ENCODE measurements at regions not wholly inside any gene's neighbourhood (a gene's known extent, or its start where the extent isn't known, plus 50 kb on each side); places are given as distances from the start of the nearest gene placed in this dataset.

- no peak for TF ChIP-seq POLR2A (IDR thresholded peaks at IDR 0.05)
- TF ChIP-seq POLR2AphosphoS5 (IDR thresholded peaks at IDR 0.05; ENCODE audit: insufficient read depth in 1 of 2, low read depth in 1 of 2), result no peak
- TF ChIP-seq, protein P1, sequence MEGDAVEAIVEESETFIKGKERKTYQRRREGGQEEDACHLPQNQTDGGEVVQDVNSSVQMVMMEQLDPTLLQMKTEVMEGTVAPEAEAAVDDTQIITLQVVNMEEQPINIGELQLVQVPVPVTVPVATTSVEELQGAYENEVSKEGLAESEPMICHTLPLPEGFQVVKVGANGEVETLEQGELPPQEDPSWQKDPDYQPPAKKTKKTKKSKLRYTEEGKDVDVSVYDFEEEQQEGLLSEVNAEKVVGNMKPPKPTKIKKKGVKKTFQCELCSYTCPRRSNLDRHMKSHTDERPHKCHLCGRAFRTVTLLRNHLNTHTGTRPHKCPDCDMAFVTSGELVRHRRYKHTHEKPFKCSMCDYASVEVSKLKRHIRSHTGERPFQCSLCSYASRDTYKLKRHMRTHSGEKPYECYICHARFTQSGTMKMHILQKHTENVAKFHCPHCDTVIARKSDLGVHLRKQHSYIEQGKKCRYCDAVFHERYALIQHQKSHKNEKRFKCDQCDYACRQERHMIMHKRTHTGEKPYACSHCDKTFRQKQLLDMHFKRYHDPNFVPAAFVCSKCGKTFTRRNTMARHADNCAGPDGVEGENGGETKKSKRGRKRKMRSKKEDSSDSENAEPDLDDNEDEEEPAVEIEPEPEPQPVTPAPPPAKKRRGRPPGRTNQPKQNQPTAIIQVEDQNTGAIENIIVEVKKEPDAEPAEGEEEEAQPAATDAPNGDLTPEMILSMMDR (IDR thresholded peaks at IDR 0.05), result peak in 1 of 3 experiments; percentile 18
- no peaks in the 10 kb centered on the region for H3K9me3 ChIP-seq
- no peaks in the 10 kb centered on the region for H3K27me3 ChIP-seq
- peaks cover 22% of the 10 kb centered on the region for H3K4me1 ChIP-seq
- no peak for DNase-seq (ENCODE audit: extremely low spot score in 2 of 2)
- H3K4me3 ChIP-seq, result no peak overlapping the region
- intact Hi-C loops (cut with DNase I), result loop anchor here (5.0 kb wide), 1 partner anchor 272 kb away; no protein-coding TSS in a partner anchor
- no peaks in the 10 kb centered on the region for H3K36me3 ChIP-seq
- no peak overlapping the region for H3K27ac ChIP-seq
These were observed 105.7 kb upstream of the KCTD1 start for GRCh38 chr18:26653943-26654615.

GRCh38 chr18:26652501-26652900 lies 104.1 kb upstream of the KCTD1 start:
- Histone ChIP-seq H3K27ac (no peak overlapping the region), H3K4me3 (no peak overlapping the region), H3K9me3 (no peaks in the 10 kb centered on the region), H3K4me1 (peaks cover 13% of the 10 kb centered on the region), H3K36me3 (no peaks in the 10 kb centered on the region), H3K27me3 (no peaks in the 10 kb centered on the region)
- TF ChIP-seq POLR2AphosphoS5 (IDR thresholded peaks at IDR 0.05; ENCODE audit: insufficient read depth in 1 of 2, low read depth in 1 of 2) (no peak), POLR2A (IDR thresholded peaks at IDR 0.05) (no peak)
- TF ChIP-seq, protein P1 (IDR thresholded peaks at IDR 0.05), result no peak
- DNase-seq (ENCODE audit: extremely low spot score in 2 of 2), result no peak
- intact Hi-C loops (cut with DNase I), result loop anchor here (5.0 kb wide), 1 partner anchor 270 kb away; no protein-coding TSS in a partner anchor

- no peaks in the 10 kb centered on the region for H3K9me3 ChIP-seq
- peaks cover 8% of the 10 kb centered on the region for H3K4me1 ChIP-seq
- H3K27me3 ChIP-seq, result no peaks in the 10 kb centered on the region
- no peak overlapping the region for H3K4me3 ChIP-seq
- H3K36me3 ChIP-seq, result no peaks in the 10 kb centered on the region
- TF ChIP-seq POLR2AphosphoS5 (IDR thresholded peaks at IDR 0.05; ENCODE audit: insufficient read depth in 1 of 2, low read depth in 1 of 2) (no peak), POLR2A (IDR thresholded peaks at IDR 0.05) (no peak)
- TF ChIP-seq, protein P1 (IDR thresholded peaks at IDR 0.05), result no peak
- H3K27ac ChIP-seq, result no peak overlapping the region
- no peak for DNase-seq (ENCODE audit: extremely low spot score in 2 of 2)
- intact Hi-C loops (cut with DNase I), result loop anchor here (5.0 kb wide), 1 partner anchor 268 kb away; no protein-coding TSS in a partner anchor
These were observed 102.2 kb upstream of the KCTD1 start for GRCh38 chr18:26650310-26651268.

- intact Hi-C loops (cut with DNase I), result no loop called here
- Histone ChIP-seq H3K4me1 (no peaks in the 10 kb centered on the region), H3K36me3 (no peaks in the 10 kb centered on the region), H3K4me3 (no peak overlapping the region), H3K27ac (no peak overlapping the region), H3K27me3 (no peaks in the 10 kb centered on the region), H3K9me3 (no peaks in the 10 kb centered on the region)
- DNase-seq (ENCODE audit: extremely low spot score in 2 of 2), result no peak
- TF ChIP-seq POLR2A (IDR thresholded peaks at IDR 0.05), result no peak
- TF ChIP-seq, protein P1 (IDR thresholded peaks at IDR 0.05), result no peak
- no peak for TF ChIP-seq POLR2AphosphoS5 (IDR thresholded peaks at IDR 0.05; ENCODE audit: insufficient read depth in 1 of 2, low read depth in 1 of 2)
These were observed 100.8 kb upstream of the KCTD1 start for GRCh38 chr18:26649193-26649543.
